LoVo (cell line): ENCODE measurements at regions not wholly inside any gene's neighbourhood (a gene's known extent, or its start where the extent isn't known, plus 50 kb on each side); places are given as distances from the start of the nearest gene placed in this dataset.

Source experiments
- DNase-seq: peaks from one replicate; pipeline ENCODE4 v3.0.0-alpha.2; 2016; ENCODE audit warnings: low spot score

DNA sequence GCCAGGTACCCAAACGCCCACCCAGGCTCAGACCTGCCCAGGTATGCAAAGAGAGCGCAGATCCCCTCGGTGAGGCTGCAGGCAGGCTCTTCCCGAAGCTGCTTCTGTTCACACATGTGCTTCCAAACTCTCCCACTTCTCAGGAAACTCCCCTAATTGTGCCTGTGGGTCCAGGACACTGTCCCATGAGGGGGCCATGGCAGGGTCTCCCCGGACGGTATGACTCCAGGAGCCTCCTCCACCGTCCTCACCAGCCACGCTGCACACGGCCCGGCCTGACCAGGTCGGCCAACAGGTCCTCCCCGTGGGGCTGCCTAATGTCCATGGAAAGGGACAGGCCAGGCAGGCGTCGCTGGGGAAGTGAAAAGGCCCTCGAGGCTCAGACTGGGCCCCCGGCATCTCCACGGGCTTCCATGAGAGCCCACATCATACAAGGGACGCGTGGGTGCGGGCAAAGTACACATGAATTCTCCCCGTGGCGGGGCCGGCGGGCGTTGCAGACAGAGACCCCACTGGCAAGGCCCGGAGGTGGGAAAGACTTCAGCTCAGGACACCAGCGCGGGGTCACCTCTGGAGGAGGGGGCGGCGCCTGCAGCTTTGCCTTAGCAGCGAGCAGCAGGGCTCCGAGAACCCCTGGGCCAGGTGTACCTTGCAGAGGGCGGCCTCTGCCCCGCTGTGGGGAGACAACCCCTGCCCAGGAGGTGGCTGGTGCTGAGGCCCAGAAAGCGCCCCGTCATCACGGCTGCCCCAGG is 526.1 kb downstream of the BRD1 start:
- no peak for DNase-seq

GRCh38 chr22:49300951-49301397 is 526.7 kb downstream of the BRD1 start:
- no peak for DNase-seq

- no peak for DNase-seq
These were observed 527.4 kb downstream of the BRD1 start for GRCh38 chr22:49300241-49300640.

DNA sequence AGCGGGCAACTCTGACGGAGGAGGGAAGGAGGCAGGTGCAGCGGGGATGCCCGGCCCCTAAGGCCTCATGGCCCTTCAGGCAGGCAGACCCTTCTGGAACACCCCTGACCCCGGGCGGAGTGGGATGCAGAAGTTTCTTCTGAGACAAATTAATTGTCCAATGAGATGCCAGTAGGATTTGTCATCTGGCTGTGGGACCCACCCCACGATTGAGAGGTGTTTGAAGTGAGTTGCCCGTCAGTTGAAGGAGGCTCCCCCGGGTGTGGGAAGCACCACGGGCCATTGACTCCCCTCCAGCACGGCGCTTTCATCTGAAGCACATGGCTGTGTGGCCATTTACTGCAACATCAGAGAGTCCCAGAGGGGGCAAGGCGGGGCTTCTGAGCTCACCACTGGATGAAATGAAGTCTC is 527.8 kb downstream of the BRD1 start:
- no peak for DNase-seq

- no peak for DNase-seq
These were observed 528.6 kb downstream of the BRD1 start for GRCh38 chr22:49298834-49299750.

GRCh38 chr22:49297871-49298721 is 529.6 kb downstream of the BRD1 start:
- no peak for DNase-seq

GRCh38 chr22:49297286-49297870 is 530.3 kb downstream of the BRD1 start:
- no peak for DNase-seq

DNA sequence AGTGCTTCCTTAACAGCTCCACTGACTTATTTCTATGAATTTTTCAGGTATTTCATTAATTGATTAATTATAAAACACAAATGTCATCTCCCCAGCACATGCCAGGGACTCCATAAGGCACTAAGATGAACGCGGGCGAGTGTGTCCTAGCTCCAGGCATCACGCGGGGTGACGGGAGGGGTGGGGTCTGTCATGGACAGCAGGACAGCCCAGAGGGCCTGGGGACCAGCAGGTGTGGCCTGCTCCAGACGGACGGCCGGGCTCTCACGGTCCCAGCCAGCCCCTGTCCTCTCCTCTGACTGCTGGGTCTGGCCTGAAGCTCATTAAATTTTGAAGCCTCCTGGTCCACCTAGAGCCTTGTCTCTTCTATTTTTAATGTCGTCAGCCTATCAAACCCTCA is 531.1 kb downstream of the BRD1 start:
- DNase-seq: no peak

DNA sequence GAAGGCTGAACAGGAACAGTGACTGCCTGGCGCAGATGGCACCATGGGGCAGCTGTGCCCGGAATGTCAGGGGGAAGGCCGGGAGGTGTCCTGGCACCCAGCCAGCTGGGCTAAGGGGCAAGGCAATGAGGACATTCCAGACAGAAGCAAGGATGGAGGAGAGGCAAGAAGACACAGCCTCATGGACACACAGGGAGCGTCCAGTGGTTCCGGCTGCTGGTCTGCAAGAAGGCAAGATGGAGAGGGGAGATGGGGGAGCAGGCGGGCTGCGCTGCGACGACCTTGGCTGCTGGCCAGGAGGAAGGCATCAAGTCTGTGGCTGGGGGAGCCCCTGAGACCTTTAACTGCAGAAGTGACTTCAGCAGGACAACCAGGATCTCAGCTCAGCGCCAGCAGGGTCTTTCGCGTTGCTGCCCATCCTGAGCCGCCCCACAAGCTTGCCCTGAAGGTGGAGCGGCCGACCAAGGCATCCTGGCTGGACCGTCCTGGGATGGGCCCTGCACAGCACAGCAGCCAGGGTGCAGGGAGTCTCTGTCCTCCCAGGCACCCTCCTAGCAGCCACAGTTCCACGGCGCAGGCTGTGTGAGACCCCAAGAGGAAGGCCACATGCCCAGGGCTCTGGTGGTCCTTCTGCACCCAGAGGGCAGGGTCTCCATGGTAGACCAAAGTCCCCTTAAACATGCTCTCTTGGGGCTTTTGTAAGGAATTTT is 531.7 kb downstream of the BRD1 start:
- DNase-seq: no peak

DNA sequence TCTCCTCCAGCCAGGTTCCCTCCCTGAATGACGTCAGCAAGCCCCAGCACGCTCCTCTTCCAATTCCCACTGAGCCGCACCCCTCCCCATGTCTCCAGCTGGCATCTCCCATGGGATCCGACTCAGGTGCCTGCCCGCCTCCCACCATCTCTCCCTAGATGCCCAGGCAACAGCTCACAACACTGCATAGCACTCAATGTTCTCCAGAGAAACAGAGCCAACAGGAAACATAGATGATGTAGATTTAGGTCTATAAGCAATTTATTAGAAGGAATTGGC is 532.3 kb downstream of the BRD1 start:
- no peak for DNase-seq

- no peak for DNase-seq
These were observed 532.8 kb downstream of the BRD1 start for GRCh38 chr22:49294656-49295464.

DNA sequence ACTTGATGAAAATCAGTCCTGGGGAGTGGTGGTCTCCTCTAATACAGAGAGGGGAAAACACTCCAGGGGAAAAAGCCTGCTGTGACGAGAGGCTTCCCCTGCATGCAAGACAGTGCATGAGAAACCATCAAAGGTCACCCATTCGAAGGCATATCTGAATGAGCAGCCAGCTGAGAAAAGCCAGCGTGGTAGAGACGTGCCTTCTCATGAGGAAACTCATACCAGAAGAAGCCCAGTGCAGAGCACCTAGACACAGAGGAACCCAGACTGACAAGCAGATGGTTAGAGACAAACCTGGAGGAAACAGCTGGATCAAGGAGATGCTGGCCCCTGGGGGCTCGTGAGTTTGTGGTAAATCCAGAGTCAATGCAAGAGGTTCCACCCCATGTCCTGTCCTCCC is 534.8 kb downstream of the BRD1 start:
- no peak for DNase-seq

DNA sequence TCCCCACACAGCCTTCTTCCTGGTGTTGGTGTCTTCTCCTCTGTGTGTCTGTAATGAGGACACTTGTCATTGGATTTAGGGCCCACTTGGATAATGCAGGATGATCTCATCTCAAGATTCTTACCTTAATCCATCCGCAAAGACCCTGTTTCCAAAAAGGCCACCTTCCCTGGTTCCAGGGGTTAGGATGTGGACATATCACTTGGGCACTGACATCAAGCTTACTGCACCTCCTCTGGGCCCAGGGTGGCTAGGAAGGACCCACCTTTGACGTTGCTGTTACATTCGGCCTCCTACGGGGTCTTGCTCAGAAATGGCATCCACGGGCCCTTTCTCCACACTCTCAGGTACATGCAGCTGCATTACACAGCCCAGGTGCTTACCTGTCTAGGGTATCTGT is 535.9 kb downstream of the BRD1 start:
- no peak for DNase-seq

DNA sequence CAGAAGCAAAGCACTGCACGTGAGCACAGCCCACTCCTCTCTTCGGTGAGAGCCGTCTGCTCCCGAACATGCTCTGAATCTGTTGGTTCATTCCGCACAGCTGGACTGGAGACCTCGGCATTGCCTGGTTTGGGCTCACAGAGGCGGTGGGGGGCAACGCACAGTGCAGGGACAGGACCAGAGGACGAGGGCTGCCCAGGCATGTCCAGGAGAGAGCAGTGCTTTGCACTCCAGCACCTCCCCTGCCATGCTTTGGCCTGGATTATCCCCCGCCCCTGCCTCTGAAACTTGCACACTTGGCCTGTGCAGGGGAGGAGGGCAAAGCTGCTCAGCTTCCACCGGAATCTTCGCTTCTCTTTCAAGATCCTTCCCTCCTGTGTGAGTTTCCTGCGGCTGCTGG is 536.5 kb downstream of the BRD1 start:
- no peak for DNase-seq

- no peak for DNase-seq
These were observed 537.0 kb downstream of the BRD1 start for GRCh38 chr22:49290711-49291110.

DNA sequence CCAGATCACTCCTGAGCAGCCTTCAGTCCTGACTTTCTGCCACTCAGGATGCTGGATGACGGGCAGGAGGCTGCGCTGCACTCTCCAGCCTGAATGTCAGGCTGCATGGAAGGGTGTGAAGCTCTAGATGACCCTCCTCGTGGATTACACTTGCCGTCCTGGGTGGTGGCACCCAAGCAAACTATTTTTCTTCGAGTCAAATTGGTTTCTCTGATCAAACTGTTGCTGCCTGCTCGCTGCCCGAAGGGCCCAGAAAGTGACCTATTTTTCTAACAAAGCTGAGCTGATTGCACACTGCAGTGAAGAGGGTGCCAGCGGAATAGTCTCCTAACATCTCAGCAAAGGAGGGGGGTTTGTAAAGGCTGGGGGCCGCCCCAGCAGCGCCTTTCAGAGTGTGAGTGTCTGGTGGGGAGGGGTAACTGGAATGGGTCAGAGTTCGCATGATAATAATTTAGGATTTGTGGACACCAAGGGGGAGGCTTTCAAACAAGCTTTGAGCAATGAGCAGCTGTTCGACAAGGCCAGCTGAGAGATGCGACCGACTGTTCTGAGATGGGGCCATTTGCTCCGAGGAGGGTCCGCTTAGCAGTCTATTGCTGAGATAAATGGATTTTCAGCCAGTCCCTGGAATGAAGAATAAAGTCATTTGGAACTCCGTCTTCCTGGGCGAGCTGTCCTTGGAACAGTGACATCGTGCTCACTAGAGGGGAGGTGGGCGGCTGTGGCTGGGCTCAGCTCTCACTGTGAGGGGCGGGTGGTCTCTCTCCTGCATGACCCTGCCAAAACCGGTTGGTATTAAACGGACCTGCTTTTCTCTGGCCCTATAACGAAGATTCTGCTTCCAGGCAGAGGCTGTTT is 537.6 kb downstream of the BRD1 start:
- no peak for DNase-seq

DNA sequence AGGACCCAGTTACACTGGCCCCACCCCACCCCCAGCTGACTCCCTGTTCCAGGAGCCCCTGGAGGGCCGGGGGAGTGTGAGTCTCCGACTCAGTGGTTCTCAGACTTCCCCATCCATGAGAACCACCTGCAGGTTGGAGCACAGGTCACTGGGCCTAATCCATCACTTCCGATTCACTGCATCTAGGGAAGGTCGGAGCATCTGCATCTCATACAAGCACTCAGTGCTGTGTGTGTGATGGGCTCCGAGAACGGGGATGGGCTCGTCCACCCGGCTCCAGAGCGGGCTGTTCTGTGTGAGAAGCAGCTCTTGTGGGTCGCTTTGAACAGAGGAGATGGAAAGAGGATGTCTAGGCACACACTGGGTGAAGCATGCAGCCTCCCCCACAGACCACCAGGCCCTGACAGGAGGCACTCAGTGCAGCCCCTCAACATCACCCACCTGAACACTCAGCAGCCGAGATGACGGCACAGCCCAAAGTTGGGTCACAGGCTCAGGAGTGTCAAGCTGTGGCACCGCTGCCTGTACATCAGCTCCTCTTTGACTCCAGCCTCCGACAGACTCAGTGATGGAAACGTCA is 541.4 kb downstream of the BRD1 start:
- no peak for DNase-seq

DNA sequence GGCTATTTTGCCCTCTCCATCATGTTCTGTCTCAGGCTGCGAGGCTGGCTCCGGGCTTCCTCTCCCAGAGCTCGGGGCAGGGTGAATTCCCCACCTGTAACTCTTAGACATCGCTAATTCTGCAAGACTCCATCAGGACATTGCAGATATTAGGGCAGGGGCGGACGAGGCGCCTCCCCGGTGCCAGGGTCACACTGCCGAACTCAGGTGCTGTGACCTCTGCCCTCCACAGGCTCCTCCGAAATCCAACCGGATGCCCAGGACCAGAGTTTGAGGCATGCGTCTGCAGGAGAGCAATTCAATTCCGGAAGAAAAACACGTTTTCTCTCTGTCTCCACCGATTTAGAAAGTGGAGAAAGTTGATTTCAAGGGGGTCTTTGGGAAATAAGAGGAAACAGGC is 542.7 kb downstream of the BRD1 start:
- DNase-seq: no peak

DNA sequence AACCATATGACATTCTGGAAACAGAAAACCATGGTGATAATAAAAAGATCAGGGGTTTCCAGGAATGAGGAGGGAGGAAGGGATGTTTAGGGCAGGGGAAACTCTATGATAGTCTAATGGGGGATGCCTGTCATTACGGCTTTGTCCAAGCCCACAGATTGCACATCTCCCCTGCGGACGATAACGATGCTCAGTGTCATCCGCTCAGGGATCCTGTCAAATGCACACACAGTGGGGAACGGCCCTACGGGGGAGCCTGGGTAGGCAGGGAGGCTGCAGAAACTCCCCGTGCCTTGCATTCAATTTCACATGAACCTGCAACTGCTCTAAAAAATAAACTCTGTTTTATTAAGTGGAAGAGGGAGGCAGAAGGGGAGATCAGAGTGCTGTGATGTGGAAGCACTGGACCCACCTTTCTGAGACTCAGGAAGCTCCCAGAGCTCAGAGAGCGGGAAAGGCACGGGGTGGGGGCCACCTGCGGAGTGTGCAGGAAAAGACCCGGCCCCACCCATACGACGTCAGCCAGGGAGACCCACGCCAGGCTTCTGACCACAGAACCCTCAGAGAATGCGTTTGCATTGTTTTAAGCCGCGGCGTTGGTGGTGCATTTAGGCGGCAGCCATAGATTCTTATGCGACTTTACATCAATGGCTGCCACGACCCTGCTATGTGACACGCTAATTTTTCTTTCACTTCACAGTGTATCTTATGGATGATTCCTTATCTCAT is 543.5 kb downstream of the BRD1 start:
- DNase-seq: no peak
